ENCODE measurements at regions not wholly inside any gene's neighbourhood (a gene's known extent, or its start where the extent isn't known, plus 50 kb on each side); places are given as distances from the start of the nearest gene placed in this dataset.

GRCh38 chr12:88310666-88311065 lies 168.6 kb downstream of the TMTC3 start:
- no peak for TF ChIP-seq CTCF (IDR thresholded peaks at IDR 0.05)
- TF ChIP-seq POLR2A (IDR thresholded peaks at IDR 0.05) = no peak

Data from adrenal gland (tissue), 5 donors.